ENCODE measurements at regions not wholly inside any gene's neighbourhood (a gene's known extent, or its start where the extent isn't known, plus 50 kb on each side); places are given as distances from the start of the nearest gene placed in this dataset.

DNA sequence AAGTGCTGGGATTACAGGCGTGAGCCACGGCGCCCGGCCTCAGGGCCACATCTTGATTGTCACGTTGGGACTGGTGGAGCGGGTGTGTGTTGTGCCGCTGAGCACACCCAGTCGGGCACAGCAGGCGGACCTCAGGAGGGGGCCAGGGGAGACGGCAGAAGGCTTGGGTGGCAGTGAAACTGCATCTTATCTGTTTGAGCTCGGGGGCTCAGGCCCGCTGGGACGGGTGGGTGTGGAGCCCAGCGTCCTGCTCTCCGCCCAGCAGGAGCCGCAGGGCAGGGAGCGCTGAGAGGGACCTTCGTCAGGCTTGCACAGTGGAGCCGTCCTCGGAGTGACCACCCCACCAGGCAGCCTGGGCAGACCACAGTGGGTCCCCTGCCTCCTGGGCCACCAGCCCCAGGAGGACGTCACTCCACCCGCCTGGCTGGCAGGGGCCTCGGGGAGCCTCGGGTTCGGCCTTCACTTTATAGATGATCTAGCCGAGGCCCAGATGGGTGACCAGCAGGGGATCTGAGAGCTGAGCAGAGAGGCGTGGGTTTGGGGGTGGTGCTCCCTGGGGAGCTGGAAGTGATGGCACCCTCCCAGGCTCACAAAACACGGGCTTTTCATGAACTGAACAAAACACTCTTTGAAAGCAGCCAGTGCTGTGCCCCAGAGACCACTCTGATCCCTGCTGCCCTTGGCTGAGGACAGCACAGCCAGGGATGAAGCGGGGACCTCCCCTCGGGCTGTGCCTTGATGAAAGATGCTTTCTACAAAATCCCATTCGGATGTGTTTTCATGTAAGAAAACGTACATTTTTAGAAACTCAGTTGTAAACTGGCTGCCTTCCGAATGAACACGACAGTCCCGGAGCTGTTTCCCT lies 181.1 kb downstream of the SEC14L1 start:
- DNase-seq, result no peak

DNA sequence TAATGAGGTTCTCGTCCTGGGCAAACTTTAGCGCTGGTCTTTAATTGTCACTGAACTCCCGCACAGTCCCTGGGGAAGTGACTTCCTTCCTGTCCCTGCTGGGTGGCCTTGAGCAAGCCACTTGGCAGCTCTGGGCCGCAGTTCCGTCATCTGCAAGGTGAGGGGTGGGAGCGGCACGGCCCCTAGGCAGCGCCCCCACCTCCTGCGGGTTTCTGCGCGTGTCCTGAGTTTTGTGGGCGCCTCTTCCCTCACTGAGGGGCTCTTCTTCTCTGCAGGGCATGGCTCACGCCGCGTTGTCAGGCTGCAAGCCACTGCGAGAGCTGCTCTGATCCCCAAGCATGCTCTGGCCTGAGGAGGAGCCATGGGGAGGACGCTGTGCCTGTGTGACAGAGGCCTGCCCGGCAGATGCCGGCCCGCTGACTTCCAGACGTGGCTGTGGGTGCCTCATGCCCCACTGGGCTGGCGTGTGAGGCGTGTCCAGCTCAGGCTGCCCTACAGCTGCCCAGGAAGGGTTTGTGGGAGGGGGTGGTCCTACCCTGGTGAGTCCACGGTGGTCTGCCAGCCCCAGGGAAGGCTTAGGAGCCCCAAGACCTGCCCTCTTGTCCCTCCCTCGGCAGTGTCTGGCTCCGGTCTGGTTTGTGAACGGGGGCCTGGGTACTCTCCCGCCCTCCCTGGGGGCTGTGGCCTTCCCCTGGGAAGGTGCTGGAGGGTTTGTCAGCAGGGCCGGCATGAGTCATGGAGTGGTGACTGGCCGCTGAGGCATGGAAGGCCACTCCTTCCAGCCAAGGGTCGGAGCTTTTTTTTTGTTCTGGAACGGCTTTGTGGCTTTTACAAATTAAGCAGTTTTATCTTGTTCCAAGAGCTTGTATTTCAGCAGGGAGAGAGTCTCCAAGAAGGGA lies 182.0 kb downstream of the SEC14L1 start:
- DNase-seq (no peak), ATAC-seq (no peak)

More for the DNA sequence above, 181.1 kb downstream of the SEC14L1 start:
- no peak for ATAC-seq

DNA sequence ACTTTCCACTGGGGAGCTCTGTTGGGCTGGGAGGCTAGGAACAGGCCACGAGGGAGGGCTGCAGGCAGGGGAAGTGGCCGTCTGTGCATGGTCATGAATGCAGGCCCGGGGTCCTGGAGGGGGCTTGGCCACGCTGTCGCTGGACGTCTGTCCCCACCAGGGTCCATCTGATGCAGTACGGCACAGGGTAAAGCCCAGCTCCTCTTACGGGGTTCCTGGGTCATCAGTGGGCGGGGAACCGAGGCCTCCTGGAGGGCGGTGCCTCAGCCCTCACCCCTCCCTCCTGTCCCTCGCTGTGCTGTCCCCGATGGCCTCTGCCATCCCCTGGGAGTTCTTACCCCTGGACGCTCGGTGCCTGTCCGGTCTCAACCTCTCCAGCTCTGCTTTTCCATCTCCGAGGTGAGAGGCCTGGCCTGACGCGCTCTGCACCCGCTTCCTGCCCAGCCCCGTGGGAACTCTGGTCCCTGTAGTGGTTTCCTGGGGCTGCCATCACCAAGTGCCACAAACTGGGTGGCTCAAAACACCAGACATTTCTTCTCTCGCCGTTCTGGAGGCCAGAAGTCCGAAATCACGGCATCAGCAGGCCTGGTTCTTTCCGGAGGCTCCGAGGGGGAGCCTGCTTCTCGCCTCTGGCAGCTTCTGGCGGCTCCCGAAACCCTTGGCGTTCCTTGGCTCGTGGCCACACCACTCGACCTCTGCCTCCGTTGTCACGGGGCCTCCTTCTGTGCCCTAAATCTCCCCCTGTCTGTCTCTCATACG lies 182.8 kb downstream of the SEC14L1 start:
- ATAC-seq, result no peak
- no peak for DNase-seq

DNA sequence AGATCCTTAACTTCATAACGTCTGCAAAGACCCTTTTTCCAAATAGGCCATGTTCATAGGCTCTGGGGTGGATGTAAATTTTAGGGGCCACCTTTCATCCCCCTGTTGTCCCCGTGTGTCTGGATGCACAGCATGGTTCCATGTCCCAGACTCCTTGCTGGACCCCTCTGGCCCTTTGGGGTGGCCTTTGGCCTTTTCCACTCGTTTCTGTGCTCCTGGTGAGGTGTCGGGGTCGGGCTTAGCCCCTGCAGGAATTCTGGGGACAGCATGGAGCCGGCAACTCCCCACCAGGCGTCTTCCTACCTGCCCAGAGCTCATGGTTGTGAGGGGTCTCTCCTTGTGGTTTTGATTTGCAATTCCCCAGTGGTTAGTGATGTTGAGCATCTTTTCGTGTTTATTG lies 183.5 kb downstream of the SEC14L1 start:
- DNase-seq (no peak), ATAC-seq (no peak)

DNA sequence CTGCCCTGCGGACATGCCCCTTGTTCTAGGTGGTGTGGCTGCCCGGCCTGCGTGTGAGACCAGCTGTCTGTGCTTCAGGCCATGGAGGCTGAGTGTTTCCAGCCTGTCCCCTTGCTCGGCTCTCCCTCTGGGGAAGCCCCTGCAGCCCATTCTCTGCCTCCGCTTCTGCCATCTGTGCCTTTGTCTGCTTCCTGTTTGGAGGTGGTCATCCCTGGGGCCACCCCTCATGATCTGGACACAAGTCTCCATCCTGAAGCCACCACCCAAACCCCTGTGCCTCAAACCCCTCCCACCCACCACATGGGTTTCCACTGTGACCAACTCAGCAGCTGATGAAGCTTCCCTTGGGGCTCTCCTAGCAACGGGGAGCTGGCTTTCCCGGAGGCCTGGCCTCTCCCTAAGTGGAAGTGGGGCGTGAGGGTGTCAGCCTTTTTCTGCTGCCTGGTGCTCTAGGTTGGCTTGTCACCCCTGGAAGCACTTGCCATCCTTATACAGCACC lies 184.9 kb downstream of the SEC14L1 start:
- ATAC-seq, result no peak
- no peak for DNase-seq

DNA sequence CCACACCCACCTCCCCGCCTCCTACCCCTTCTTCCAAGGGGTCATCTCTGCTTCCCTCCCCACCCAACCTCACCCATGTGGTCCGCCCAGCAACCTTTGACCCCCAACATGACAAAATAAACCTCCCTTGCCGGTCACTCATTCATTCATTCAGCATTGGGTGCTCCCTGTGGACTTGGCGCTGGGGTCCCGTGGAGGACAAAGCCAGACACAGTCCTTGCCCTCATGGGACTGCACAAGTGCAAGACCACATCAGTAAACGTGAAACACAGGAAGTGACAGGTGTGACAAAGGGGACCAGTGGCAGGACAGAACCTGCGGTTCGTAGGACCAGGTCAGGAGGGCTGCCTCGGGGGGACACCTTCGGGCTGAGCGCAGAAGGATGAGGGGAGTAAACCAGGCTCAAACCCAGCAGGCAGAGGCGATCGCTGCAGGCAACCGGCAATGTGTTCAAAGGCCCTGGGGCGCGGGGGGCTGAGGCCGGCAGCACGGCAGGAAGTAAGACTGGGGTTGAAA lies 185.4 kb downstream of the SEC14L1 start:
- DNase-seq (no peak), ATAC-seq (no peak)

DNA sequence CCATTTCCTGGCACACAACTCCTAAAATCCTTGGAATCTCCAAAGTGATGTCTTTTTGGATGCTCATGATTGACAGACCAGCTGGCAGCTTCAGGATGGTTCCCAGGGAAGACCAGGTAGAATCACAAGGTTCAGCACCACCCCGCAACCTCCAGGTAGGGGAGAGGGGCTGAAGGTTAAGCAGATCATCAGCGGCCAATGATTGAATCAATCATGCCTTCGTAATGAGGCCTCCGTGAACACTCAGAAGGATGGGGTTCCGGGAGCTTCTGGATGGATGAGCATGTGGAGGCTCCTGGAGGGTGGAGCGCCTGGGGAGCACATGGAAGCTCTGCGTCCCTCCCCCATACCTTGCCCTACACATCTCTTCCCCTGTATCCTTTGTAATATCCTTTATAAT lies 185.9 kb downstream of the SEC14L1 start:
- ATAC-seq (no peak), DNase-seq (no peak)

DNA sequence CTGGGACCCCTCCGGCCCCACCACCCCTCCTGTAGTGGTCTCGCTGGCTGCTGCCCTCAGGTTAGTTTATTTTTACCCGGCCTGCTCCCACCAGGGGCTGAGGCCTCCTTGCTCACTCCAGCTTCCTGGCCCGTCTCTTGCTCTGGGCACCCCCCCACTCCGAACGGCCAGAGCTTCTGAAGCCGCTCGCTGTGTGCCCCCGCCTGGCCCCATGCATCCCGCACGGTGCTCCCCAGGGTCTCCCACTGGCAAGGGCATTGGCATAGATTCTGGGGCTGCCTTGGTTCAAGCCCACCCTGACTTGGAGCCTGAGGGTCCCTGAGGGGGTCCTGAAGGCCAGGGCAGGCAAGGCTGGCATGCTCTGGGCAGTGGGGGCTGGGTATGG lies 186.4 kb downstream of the SEC14L1 start:
- DNase-seq (no peak), ATAC-seq (no peak)

DNA sequence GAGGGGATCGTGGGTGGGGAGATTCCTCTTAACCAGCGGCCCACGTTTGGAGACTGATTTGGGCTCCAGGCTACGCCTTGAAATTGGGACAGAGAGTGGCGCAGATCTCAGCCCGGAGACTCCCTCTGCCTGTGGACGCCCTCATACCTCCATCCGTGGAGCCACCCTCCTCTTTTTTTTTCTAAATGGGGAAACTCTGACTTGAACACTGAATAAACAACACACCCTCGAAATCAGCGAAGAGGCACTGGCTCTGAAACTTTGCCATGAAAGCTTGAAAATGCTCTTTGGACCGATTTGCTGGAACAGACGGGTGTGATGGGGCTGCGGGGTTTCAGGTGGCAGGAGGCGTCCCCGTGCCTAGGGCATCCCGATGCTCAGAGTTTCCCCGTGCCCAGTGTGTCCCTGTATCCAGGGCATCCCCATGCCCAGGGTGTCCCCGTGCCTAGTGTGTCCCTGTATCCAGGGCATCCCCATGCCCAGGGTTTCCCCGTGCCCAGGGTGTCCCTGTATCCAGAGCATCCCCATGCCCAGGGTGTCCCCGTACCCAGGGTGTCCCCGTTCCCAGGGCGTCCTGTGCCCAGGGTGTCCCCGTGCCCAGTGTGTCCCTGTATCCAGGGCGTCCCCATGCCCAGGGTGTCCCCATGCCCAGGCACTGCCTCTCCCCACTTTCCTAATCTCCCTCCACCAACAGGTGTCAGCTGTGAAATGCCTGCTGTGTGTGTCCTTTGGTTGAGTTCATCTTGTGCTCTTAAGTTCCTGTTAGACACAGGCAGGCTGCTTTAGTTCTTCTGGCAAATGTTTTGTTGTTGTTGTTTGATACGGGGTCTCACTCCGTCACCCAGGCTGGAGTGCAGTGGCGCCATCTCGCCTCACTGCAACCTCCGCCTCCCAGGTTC lies 187.0 kb downstream of the SEC14L1 start:
- ATAC-seq (no peak), DNase-seq (no peak)

DNA sequence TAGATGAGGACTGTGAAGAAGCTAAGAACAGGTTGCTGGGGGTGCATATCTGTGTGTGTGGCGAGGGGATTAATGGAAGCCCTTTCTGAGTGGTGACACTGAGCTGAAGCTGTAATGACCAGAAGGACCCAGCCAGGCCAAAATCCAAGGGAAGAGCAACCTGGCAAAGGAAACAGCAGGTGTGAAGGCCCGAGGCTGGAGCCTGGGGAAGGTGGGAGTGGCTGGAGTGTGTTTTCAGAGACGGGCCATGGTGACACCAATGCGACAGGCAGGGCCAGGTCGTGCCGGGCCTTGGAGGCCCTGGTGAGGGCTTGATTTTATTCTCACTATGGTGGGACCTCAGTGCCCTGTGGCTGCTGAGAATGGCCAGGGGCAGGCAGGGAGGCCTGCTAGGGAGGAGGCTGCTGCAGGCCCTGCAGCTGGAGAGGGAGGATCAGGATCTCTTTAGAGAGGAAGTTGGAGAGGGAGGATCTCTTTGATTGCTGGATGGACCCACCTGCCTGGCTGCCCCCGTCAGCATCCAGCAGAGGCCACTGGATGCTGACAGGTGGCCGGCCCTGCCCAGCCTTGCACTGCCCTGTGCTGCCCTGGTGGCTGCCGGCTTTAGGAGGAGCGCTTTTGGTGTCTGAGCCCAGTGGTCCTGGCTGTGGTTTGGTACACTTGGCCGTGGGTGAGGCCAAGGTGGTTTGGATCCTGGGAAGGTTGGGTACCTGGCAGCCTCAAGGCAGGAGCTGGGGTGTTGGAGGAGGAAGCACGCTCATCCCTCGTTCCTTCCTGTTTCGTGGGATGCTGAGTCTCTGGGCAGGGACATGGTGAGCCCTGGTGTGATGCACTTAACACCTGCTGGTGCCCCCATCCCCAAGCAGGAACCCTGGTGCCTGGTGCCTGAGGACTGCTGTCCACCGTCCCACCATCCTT lies 188.3 kb downstream of the SEC14L1 start:
- no peak for ATAC-seq

DNA sequence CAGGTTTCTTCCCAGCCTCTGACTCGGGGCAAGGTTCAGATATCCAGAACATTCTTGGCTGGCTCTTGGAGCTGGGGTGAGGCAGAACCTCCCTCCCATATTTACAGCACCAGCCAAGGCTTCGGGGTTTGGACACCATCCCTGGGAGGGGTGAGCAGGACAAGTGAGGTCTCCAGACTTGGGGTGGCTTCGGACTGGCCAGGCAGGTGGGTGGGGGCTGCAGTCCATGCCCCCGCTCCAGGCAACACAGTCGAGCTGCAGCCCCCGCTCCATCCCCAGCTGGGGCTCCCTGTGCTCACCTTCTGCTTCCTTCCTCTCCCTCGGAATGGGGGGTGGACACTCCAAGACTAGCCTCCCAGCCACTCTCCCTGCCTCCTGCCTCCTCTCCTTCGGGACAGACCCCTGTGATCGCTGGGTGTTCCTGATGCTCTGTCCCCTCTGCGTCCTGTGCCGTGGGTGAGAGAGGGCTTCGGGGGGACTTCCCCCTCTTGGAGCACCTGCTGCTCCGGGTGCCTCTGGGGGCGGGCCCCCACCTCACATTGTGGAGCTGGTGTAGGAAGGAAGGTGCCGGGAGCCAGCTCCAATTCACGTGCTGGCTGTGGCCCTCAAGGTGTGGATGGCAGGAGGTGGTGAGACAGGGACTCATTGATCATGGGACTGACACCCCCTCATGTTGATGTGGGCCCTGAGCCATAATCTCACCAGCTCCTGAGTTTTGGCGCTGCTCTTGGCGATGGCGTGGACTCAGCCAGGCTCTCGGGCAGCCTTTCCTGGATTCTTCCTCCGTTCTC lies 189.2 kb downstream of the SEC14L1 start:
- ATAC-seq (no peak), DNase-seq (no peak)

More for the DNA sequence above, 188.3 kb downstream of the SEC14L1 start:
- DNase-seq, result no peak

DNA sequence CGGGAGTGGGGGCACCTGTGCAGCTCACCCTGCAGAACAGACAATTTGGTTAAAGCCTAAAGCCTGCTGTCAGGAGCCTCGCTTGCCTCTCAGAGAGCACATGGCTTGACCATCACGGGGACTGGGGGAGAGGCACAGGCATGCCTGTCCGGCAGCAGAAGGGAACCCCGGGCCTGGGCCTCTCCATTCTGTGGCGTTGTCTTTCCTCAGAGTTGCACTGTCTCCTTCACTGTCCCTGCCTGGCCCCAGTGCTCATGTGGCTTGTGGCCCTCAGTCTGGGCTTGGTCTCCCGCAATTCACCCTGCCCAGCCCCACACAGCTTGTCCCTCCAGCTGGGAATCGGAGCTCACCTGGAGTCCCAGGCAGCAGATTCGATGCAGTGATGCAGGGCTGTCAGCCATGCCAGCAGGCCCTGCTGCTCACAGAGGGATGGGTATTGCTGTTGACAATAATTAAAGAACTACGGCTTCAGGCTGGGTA lies 189.9 kb downstream of the SEC14L1 start:
- no peak for ATAC-seq
- DNase-seq, result no peak

DNA sequence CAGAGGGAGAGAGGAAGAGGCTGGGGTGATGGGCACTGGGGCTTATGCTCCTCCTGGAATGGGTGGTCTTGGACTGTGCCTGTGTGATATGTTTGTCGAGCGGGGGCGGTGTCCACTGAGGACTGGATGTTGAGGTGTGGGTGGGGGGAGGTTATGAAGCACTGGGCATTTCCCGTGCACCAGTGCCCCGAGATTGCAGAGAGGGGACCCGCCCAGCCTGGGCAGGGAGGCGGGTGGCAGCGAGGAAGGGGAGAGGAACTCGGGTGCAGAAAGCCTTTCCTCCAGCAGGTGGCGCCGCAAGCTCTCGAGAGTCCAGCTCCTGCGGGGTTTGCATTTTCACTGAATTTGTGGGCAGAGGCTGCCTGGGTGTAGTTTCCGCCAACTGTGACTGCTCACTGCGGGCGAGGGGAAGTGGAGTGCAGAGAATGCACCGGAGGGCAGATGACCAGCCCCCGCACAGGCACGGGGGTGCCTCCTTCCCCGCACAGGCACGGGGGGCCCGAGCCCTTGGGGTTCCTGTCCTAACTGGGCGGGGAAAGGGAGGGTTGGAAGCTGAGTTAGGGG lies 190.6 kb downstream of the SEC14L1 start:
- DNase-seq (peak; percentile 98), ATAC-seq (peak; percentile 81)

DNA sequence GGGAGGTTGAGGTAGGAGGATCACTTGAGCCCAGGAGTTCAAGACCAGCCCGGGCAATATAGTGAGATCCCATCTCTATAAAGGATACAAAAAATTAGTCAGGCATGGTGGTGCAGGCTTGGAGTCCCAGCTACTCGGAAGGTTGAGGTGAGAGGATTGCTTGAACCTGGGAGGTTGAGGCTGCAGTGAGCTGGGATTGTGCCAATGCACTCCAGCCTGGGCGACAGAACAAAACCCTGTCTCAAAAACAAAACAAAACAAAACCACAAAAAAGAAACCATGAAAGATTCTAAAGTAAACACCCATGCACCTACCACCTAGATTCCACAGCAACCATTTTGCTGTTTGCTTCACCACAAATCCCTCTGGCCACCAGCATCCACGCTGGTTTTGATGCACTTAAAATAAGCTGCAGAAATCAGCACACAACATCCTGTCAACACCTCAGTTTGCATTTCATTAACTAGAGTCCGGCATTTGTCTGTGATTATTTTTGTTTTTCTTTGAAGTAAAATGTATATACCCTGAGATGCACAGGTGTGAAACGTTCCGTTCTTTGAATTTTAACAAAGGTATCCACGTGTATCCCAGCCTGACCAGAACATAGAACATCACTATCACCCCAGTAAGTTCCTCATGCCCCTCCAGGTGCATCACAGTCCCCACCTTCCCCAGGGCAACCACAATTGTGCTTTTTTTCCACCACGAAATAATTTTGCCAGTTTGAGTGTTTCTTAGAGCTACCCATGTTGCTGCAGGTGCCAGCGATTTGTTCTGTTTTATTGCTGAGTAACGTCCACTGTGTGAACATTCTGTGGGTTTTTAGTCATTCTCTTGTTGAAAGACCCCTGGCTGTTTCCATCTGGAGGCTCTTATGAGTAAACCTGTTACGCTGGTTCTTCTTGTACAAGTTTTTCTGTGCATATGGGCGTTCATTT lies 191.5 kb downstream of the SEC14L1 start:
- no peak for DNase-seq
- ATAC-seq, result peak; percentile 48

DNA sequence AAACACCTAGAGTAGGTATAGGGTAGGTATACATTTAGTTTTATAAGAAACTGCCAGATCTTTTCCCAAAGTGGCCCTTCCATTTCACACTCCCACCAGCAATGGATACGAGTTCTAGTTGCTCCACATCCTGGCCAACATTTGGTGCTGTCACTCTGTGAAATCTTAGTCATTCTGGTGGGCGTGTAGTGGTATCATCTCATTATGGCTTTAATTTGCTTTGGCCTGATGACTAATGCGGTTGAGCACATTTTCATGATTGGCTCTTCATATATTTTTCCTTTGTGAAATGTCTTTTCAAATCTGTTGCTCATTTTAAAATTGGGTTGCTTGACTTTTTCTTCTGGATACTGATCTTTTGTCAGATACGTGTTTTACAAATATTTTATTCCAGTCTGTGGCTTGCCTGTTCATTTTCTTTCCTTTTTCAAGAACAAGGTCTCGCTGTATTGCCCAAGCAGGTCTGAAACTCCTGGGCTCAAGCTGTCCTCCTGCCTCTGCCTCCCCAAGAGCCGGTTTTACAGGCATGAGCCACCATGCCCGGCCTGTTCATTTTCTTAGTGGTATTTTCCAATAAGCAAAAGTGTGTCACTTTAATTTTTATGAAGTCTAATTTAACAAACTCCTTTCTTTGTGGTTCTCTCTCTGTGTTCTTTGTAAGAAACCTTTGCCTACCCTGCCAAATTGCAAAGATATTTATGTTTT lies 192.4 kb downstream of the SEC14L1 start:
- ATAC-seq, result peak; percentile 76
- peak; percentile 52 for DNase-seq

DNA sequence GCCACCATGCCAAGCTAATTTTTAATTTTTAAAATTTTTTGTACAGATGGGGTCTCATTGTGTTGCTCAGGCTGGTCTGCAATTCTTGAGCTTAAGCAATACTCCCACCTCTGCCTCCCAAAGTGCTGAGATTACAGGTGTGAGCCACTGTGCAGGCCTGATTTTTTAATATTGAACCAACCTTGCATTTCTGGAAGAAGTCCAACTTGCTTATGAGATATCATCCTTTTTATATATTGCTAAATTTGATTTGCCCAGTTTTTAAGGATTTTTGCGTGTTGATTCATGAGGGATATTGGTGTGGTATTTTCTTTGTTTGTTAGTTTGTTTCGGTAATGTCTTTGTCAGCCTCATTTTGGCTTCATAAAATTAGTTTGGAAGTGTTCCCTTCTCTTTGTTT lies 196.4 kb downstream of the SEC14L1 start:
- ATAC-seq, result no peak
- no peak for DNase-seq

DNA sequence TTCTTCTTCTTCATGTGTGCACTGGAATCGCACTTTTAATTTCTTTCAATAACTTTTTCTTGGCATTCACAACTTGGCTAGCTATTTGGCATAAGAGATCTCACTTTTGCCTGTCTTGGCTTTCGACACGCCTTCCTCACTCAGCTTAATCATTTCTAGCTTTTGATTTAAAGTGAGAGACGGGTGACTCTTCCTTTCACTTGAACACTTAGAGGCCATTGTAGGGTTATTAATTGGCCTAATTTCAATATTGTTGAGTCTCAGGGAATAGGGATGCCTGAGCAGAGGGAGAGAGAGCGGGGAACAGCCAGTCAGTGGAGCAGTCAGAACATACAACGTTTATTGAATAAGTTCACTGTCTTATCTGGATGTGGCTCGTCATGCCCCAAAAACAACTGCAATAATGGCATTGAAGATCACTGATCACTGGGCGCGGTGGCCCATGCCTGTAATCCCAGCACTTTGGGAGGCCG lies 200.3 kb downstream of the SEC14L1 start:
- ATAC-seq, result no peak
- no peak for DNase-seq

All from stimulated activated naive CD8-positive, alpha-beta T cell treated with anti-CD3 and anti-CD28 coated beads, Interleukin-15, Interleukin-2, amounts not matched to agents 100 U/mL and 50 U/mL, for 24 hours (primary cell).